SK-N-SH (cell line): ENCODE measurements at regions not wholly inside any gene's neighbourhood (a gene's known extent, or its start where the extent isn't known, plus 50 kb on each side); places are given as distances from the start of the nearest gene placed in this dataset.

Source experiments
- CTCF ChIA-PET: fragments of 300-600, 350-600 bp; formaldehyde crosslinking; extraction: SDS; loops from one replicate; lab custom pipeline; 2021; lab: Yijun Ruan, JAX
- POLR2A ChIA-PET: fragments of 350-600 bp; sonication (Branson Sonifier 250); formaldehyde crosslinking; extraction: SDS; loops from one replicate; lab custom pipeline; 2020; ENCODE audit warnings: antibody characterized with exemption, inconsistent platforms; lab: Yijun Ruan, JAX
- DNase-seq: peaks from one replicate; pipeline ENCODE4 v3.0.0; 2012
- H2AFZ ChIP-seq: fragments of 200-600 bp; sonication (generic); 2 replicates; pipeline ENCODE4 v1.8.1; 2016; ENCODE audit warnings: antibody characterized with exemption, mild to moderate bottlenecking, low read depth
- H3F3A ChIP-seq: fragments of 200-600 bp; sonication (generic); replicated peaks from 2 replicates; pipeline ENCODE3; 2016; ENCODE audit warnings: antibody characterized with exemption, mild to moderate bottlenecking; ENCODE audit not compliant: insufficient read depth
- H3K27ac ChIP-seq, 2 experiments: fragments of 200-500 bp in 1 of 2; fragments of 200-600 bp in 1 of 2; sonication (Bioruptor generic) in 1 of 2; sonication (generic), shearing (Covaris generic) in 1 of 2; 2 replicates each; pipeline versions ENCODE4 v1.5.1 to v1.6.1; 2014 to 2016; ENCODE audit warnings: low read depth in 2 of 2, inconsistent platforms in 1 of 2, low read length in 1 of 2, mild to moderate bottlenecking in 1 of 2, mixed read lengths in 1 of 2
- H3K27me3 ChIP-seq: fragments of 200-600 bp; sonication (generic), shearing (Covaris generic); 2 replicates; pipeline ENCODE4 v1.6.1; 2016; ENCODE audit warnings: mixed run types; ENCODE audit not compliant: insufficient read depth
- H3K36me3 ChIP-seq, 2 experiments: fragments of 200-500 bp in 1 of 2; fragments of 200-600 bp in 1 of 2; sonication (Bioruptor generic) in 1 of 2; sonication (generic) in 1 of 2; replicated peaks in 1 of 2; 2 replicates each; pipeline versions ENCODE3 to v1.5.1; 2014 to 2016; ENCODE audit warnings: low read length in 1 of 2, mild to moderate bottlenecking in 1 of 2; ENCODE audit not compliant: insufficient read depth in 2 of 2, control insufficient read depth in 1 of 2
- H3K4me1 ChIP-seq, 2 experiments: fragments of 200-500 bp in 1 of 2; fragments of 200-600 bp in 1 of 2; sonication (Bioruptor generic) in 1 of 2; sonication (generic), shearing (Covaris generic) in 1 of 2; 2 replicates each; pipeline versions ENCODE4 v1.5.1 to v1.6.1; 2014 to 2016; ENCODE audit warnings: low read depth in 1 of 2, low read length in 1 of 2, mixed run types in 1 of 2; ENCODE audit not compliant: insufficient read depth in 2 of 2, control insufficient read depth in 1 of 2
- H3K4me2 ChIP-seq: fragments of 200-600 bp; sonication (generic), shearing (Covaris generic); 2 replicates; pipeline ENCODE4 v1.6.1; 2017; ENCODE audit warnings: mixed run types
- H3K4me3 ChIP-seq, 2 experiments: fragments of 200-500 bp in 1 of 2; fragments of 200-600 bp in 1 of 2; sonication (Bioruptor generic) in 1 of 2; sonication (generic), shearing (Covaris generic) in 1 of 2; 2 replicates each; pipeline versions ENCODE4 v1.5.1 to v1.8.1; 2014 to 2016; ENCODE audit warnings: low read depth in 2 of 2, inconsistent platforms in 1 of 2, low read length in 1 of 2, mild to moderate bottlenecking in 1 of 2, mixed read lengths in 1 of 2, moderate library complexity in 1 of 2
- H3K79me2 ChIP-seq: fragments of 200-600 bp; sonication (generic); 2 replicates; pipeline ENCODE4 v1.8.1; 2017; ENCODE audit warnings: mild to moderate bottlenecking; ENCODE audit not compliant: insufficient read depth
- H3K9ac ChIP-seq: fragments of 200-600 bp; sonication (generic); 2 replicates; pipeline ENCODE4 v1.6.1; 2017; ENCODE audit warnings: mixed run types
- H3K9me2 ChIP-seq: fragments of 200-600 bp; sonication (generic); 2 replicates; pipeline ENCODE4 v1.6.1; 2017; ENCODE audit warnings: mixed run types
- H3K9me3 ChIP-seq: fragments of 200-600 bp; sonication (generic); 2 replicates; pipeline ENCODE4 v1.6.1; 2017; ENCODE audit warnings: mixed run types, mild to moderate bottlenecking, moderate library complexity
- H4K20me1 ChIP-seq: fragments of 200-600 bp; sonication (generic); 2 replicates; pipeline ENCODE4 v1.6.1; 2017; ENCODE audit warnings: mild to moderate bottlenecking, mixed run types; ENCODE audit not compliant: insufficient read depth
- CHD2 ChIP-seq: fragments of 150-350 bp; IDR thresholded peaks from 2 replicates; pipeline ENCODE4 v1.6.1; 2018; ENCODE audit warnings: low read length; ENCODE audit not compliant: partially characterized antibody
- CTCF ChIP-seq: fragments of 200-600 bp; sonication (generic); IDR thresholded peaks from 2 replicates; pipeline ENCODE4 v1.6.1; 2017; ENCODE audit warnings: antibody characterized with exemption, mild to moderate bottlenecking, moderate library complexity
- EP300 ChIP-seq, 2 experiments: IDR thresholded peaks; 2 replicates each; pipeline versions ENCODE4 v1.4.0 to v1.6.1; 2012; ENCODE audit warnings: borderline replicate concordance in 1 of 2, low read depth in 1 of 2, low read length in 1 of 2
- EZH2phosphoT487 ChIP-seq: fragments of 200-600 bp; sonication (generic); IDR thresholded peaks from 2 replicates; pipeline ENCODE4 v1.6.1; 2017; ENCODE audit warnings: low read depth, mixed run types, mild to moderate bottlenecking, antibody characterized with exemption, moderate library complexity, borderline replicate concordance
- FOSL2 ChIP-seq: IDR thresholded peaks from 2 replicates; pipeline ENCODE4 v1.4.0; 2012; ENCODE audit warnings: low read depth, mild to moderate bottlenecking, moderate library complexity, borderline replicate concordance
- GATA2 ChIP-seq: sonication (generic); formaldehyde crosslinking; IDR thresholded peaks from 2 replicates; pipeline ENCODE4 v1.5.0; 2020; ENCODE audit warnings: mild to moderate bottlenecking, missing genetic modification reagents
- IRF3 ChIP-seq: fragments of 150-350 bp; IDR thresholded peaks from 2 replicates; pipeline ENCODE4 v1.6.1; 2016; ENCODE audit warnings: mild to moderate bottlenecking, low read depth, low read length
- JUND ChIP-seq: IDR thresholded peaks from 2 replicates; pipeline ENCODE4 v1.4.0; 2012
- NFIC ChIP-seq: IDR thresholded peaks from 2 replicates; pipeline ENCODE4 v1.4.0; 2012; ENCODE audit warnings: borderline replicate concordance
- POLR2AphosphoS5 ChIP-seq: IDR thresholded peaks from 2 replicates; pipeline ENCODE4 v1.6.1; 2012; ENCODE audit warnings: low read depth, low read length
- REST ChIP-seq: IDR thresholded peaks from 2 replicates; pipeline ENCODE4 v1.6.1; 2012; ENCODE audit warnings: mild to moderate bottlenecking, low read depth, low read length, moderate library complexity
- RFX5 ChIP-seq: IDR thresholded peaks from 2 replicates; pipeline ENCODE4 v1.6.1; 2012; ENCODE audit warnings: mild to moderate bottlenecking, improper control_type of control experiment, low read length
- RXRA ChIP-seq: IDR thresholded peaks from 2 replicates; pipeline ENCODE4 v1.4.0; 2012; ENCODE audit warnings: low read depth, mild to moderate bottlenecking, borderline replicate concordance
- TAF1 ChIP-seq: IDR thresholded peaks from 2 replicates; pipeline ENCODE4 v1.6.1; 2012; ENCODE audit warnings: low read depth, mild to moderate bottlenecking, low read length, moderate library complexity, borderline replicate concordance
- TEAD4 ChIP-seq: IDR thresholded peaks from 2 replicates; pipeline ENCODE4 v1.4.0; 2012; ENCODE audit warnings: mild to moderate bottlenecking, borderline replicate concordance; ENCODE audit not compliant: insufficient read depth
- USF2 ChIP-seq: fragments of 150-350 bp; IDR thresholded peaks from 2 replicates; pipeline ENCODE4 v1.6.1; 2017; ENCODE audit warnings: antibody characterized with exemption, low read length, low read depth, borderline replicate concordance
- YY1 ChIP-seq: IDR thresholded peaks from 2 replicates; pipeline ENCODE4 v1.4.0; 2012; ENCODE audit warnings: low read depth, mild to moderate bottlenecking
- WGBS: methylation state at CpG from one replicate; pipeline ENCODE4 v1.1.6; 2017; ENCODE audit warnings: low lambda C conversion rate; 5-methylcytosine and 5-hydroxymethylcytosine counted together

- CTCF ChIA-PET, result interaction anchor here (0.6 kb wide), 1 partner anchor 751 kb away, joined by 3 read pairs; no protein-coding TSS in a partner anchor
- Histone ChIP-seq H3K9me3 (no peaks in the 10 kb centered on the region; the same call in 1 of the 2 replicates), H3K27ac (no peak overlapping the region), H2AFZ (no peak overlapping the region), H3F3A (no peaks in the 10 kb centered on the region), H3K4me1 (no peaks in the 10 kb centered on the region), H3K9me2 (no peaks in the 10 kb centered on the region), H3K4me3 (no peak overlapping the region), H3K36me3 (no peaks in the 10 kb centered on the region), H3K4me2 (no peak overlapping the region), H3K27me3 (no peaks in the 10 kb centered on the region), H3K9ac (no peak overlapping the region)
- WGBS, result 9% methylated on average over 3 of the region's 3 CpGs
- TF ChIP-seq FOSL2 (no peak), USF2 (no peak), GATA2 (CRISPR knock-in tag) (no peak), CHD2 (no peak), REST (no peak), IRF3 (no peak)
- TF ChIP-seq, all 33 proteins: peak for 0
- POLR2A ChIA-PET, result no interaction called here
- no peak for DNase-seq
- Histone ChIP-seq H3K79me2 (no peaks in the 10 kb centered on the region), H4K20me1 (no peaks in the 10 kb centered on the region)
Observed at GRCh38 chr4:171521726-171522125, 291.5 kb upstream of the GALNTL6 start.

GRCh38 chr4:171519457-171519856 is 293.7 kb upstream of the GALNTL6 start:
- no peaks in the 10 kb centered on the region for H3K4me1 ChIP-seq
- H3K9me3 ChIP-seq, result no peaks in the 10 kb centered on the region; the same call in 1 of the 2 replicates
- no peaks in the 10 kb centered on the region for H3K27me3 ChIP-seq
- no peaks in the 10 kb centered on the region for H3K36me3 ChIP-seq
- DNase-seq, result no peak
- ChIA-PET CTCF (no interaction called here), POLR2A (no interaction called here)
- H3K79me2 ChIP-seq, result no peaks in the 10 kb centered on the region
- WGBS, result 20% methylated on average over 4 of the region's 4 CpGs
- H4K20me1 ChIP-seq, result no peaks in the 10 kb centered on the region
- H2AFZ ChIP-seq, result no peak overlapping the region
- no peak overlapping the region for H3K4me2 ChIP-seq
- no peak overlapping the region for H3K9ac ChIP-seq
- no peak overlapping the region for H3K27ac ChIP-seq
- H3K4me3 ChIP-seq, result no peak overlapping the region
- H3K9me2 ChIP-seq, result no peaks in the 10 kb centered on the region
- H3F3A ChIP-seq, result no peaks in the 10 kb centered on the region
- no peak for TF ChIP-seq JUND
- no peak for TF ChIP-seq TEAD4
- TF ChIP-seq USF2, result no peak
- TF ChIP-seq POLR2AphosphoS5, result no peak
- TF ChIP-seq IRF3, result no peak
- TF ChIP-seq EP300 (IDR thresholded peaks at IDR 0.05; ENCODE audit: borderline replicate concordance in 1 of 2, low read depth in 1 of 2, low read length in 1 of 2), result no peak
- TF ChIP-seq NFIC, result no peak
- TF ChIP-seq YY1, result no peak
- TF ChIP-seq RFX5, result no peak
- TF ChIP-seq CTCF, result no peak
- no peak for TF ChIP-seq TAF1
- TF ChIP-seq RXRA, result no peak
- TF ChIP-seq EZH2phosphoT487, result no peak
- TF ChIP-seq CHD2, result no peak
